Esophagus squamous epithelium (tissue), 5 donors: ENCODE measurements at regions not wholly inside any gene's neighbourhood (a gene's known extent, or its start where the extent isn't known, plus 50 kb on each side); places are given as distances from the start of the nearest gene placed in this dataset.

Source experiments
- DNase-seq: peaks from one replicate; lab custom pipeline; 2025; lab: John Stamatoyannopoulos, UW
- H3K27ac ChIP-seq, 4 donors: fragments of 200-600 bp; sonication (generic); one replicate each; pipeline ENCODE4 v1.5.1; 2016 to 2019; ENCODE audit warnings: mild to moderate bottlenecking in 1 of 4
- H3K27me3 ChIP-seq, 4 donors: fragments of 200-600 bp; sonication (generic); 1 replicate in 3 of 4; 2 replicates in 1 of 4; pipeline versions ENCODE4 v1.5.1 to v1.6.0; 2017 to 2021; ENCODE audit warnings: antibody characterized with exemption in 1 of 4
- H3K36me3 ChIP-seq, 3 donors: fragments of 200-600 bp; sonication (generic); one replicate each; pipeline ENCODE4 v1.5.1; 2016 to 2019
- H3K4me1 ChIP-seq, 3 donors: fragments of 200-600 bp; sonication (generic); one replicate each; pipeline ENCODE4 v1.5.1; 2017 to 2019
- H3K4me3 ChIP-seq, 4 donors: fragments of 200-600 bp; sonication (generic); 1 replicate in 3 of 4; 2 replicates in 1 of 4; pipeline ENCODE4 v1.5.1; 2016 to 2019; ENCODE audit warnings: mild to moderate bottlenecking in 2 of 4, moderate library complexity in 1 of 4
- H3K9me3 ChIP-seq, 3 donors: fragments of 200-600 bp; sonication (generic); one replicate each; pipeline ENCODE4 v1.5.1; 2016 to 2019
- CTCF ChIP-seq, 6 experiments: fragments of 450-650 bp in 4 of 6; fragments of 200-600 bp in 2 of 6; sonication (generic) in 2 of 6; IDR thresholded peaks; one replicate each; pipeline ENCODE4 v1.5.1; 2016 to 2019; ENCODE audit warnings: antibody characterized with exemption in 6 of 6, mild to moderate bottlenecking in 4 of 6, moderate library complexity in 4 of 6
- POLR2A ChIP-seq, 4 donors: fragments of 450-650 bp; IDR thresholded peaks; one replicate each; pipeline ENCODE4 v1.6.1; 2017; ENCODE audit warnings: antibody characterized with exemption in 4 of 4, mild to moderate bottlenecking in 4 of 4, moderate library complexity in 3 of 4
- WGBS, 2 donors: methylation state at CpG; one replicate each; pipeline ENCODE4 v1.1.5; 2018; 5-methylcytosine and 5-hydroxymethylcytosine counted together
- intact Hi-C: fragments of 100-400 bp; cut with DNase I; formaldehyde crosslinking; loops from one replicate; pipeline ENCODE4 v1.15.0; 2022
- donor health status: DM: yes; HTN: yes; CAD: no.

GRCh38 chr12:116360579-116361413, 83.3 kb upstream of the MED13L start:
- Histone ChIP-seq H3K4me1 (peaks cover 9 to 24% (median 13%) of the 10 kb centered on the region in 3 donors), H3K27ac (no peak overlapping the region), H3K9me3 (no peaks in the 10 kb centered on the region), H3K4me3 (no peak overlapping the region), H3K36me3 (no peaks in the 10 kb centered on the region), H3K27me3 (no peaks in the 10 kb centered on the region)
- DNase-seq: no peak
- 74 to 80% methylated on average over 6 of the region's 6 CpGs for WGBS, 2 donors
- intact Hi-C loops: no loop called here
- no peak for TF ChIP-seq CTCF (IDR thresholded peaks at IDR 0.05)
- TF ChIP-seq POLR2A (IDR thresholded peaks at IDR 0.05): no peak

- intact Hi-C loops: no loop called here
- no peak overlapping the region for H3K27ac ChIP-seq
Measured at GRCh38 chr12:116361414-116362223, 84.1 kb upstream of the MED13L start.

DNA sequence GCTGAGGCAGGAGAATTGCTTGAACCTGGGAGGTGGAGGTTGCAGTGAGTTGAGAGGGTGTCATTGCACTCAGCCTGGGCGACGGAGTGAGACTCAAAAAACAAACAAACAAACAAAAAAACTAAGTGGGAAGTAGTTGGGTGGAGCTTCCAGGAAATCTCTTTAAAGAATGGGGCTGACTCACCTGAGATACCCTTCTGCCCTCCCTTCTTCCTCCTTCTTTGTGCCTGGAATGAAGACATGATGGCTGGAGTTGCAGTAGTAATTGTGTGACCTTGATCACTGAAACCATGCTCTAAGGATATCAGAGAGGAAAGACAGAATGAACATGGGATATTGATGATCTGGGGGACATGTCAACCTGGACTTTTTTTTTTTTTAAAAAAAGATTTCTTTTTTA, 87.6 kb upstream of the MED13L start:
- no peak overlapping the region for H3K4me3 ChIP-seq
- intact Hi-C loops: no loop called here
- H3K36me3 ChIP-seq: no peaks in the 10 kb centered on the region
- no peaks in the 10 kb centered on the region for H3K27me3 ChIP-seq
- no peaks in the 10 kb centered on the region for H3K9me3 ChIP-seq
- TF ChIP-seq CTCF (IDR thresholded peaks at IDR 0.05) (no peak), POLR2A (IDR thresholded peaks at IDR 0.05) (no peak)
- H3K4me1 ChIP-seq: peaks cover 0 to 4% (median 0%) of the 10 kb centered on the region in 3 donors
- 35 to 48% methylated on average over 2 of the region's 2 CpGs for WGBS, 2 donors
- DNase-seq: no peak
- no peak overlapping the region for H3K27ac ChIP-seq

More at GRCh38 chr12:116361414-116362223, 84.1 kb upstream of the MED13L start:
- 65 to 97% methylated on average over 9 to 15 of the region's 19 CpGs for WGBS, 2 donors
- TF ChIP-seq POLR2A (IDR thresholded peaks at IDR 0.05) (no peak), CTCF (IDR thresholded peaks at IDR 0.05) (no peak)
- Histone ChIP-seq H3K36me3 (no peaks in the 10 kb centered on the region), H3K27me3 (no peaks in the 10 kb centered on the region), H3K4me1 (peaks cover 9 to 24% (median 13%) of the 10 kb centered on the region in 3 donors), H3K4me3 (no peak overlapping the region), H3K9me3 (no peaks in the 10 kb centered on the region)
- no peak for DNase-seq

GRCh38 chr12:116365606-116366455, 88.3 kb upstream of the MED13L start:
- 92 to 97% methylated on average over 17 of the region's 17 CpGs for WGBS, 2 donors
- Histone ChIP-seq H3K9me3 (no peaks in the 10 kb centered on the region), H3K27ac (no peak overlapping the region), H3K27me3 (no peaks in the 10 kb centered on the region), H3K4me1 (no peaks in the 10 kb centered on the region), H3K36me3 (no peaks in the 10 kb centered on the region), H3K4me3 (no peak overlapping the region)
- TF ChIP-seq POLR2A (IDR thresholded peaks at IDR 0.05) (no peak), CTCF (IDR thresholded peaks at IDR 0.05) (no peak)
- intact Hi-C loops: no loop called here
- no peak for DNase-seq
